Nephron (organoid): ENCODE measurements at regions not wholly inside any gene's neighbourhood (a gene's known extent, or its start where the extent isn't known, plus 50 kb on each side); places are given as distances from the start of the nearest gene placed in this dataset.
"Not testable (repeated sequence)": the region's sequence is repeated elsewhere in the genome, so short reads cannot be mapped to it uniquely, and the experiment has no call there.

Source experiments
- H3K27ac Mint-ChIP-seq, 3 experiments: 2 replicates each; pipeline ENCODE4 v1.8.0; 2020; ENCODE audit warnings: mixed read lengths in 3 of 3, mild to moderate bottlenecking in 2 of 3, moderate library complexity in 1 of 3
- H3K27me3 Mint-ChIP-seq: 2 replicates; pipeline ENCODE4 v1.8.0; 2021; ENCODE audit warnings: low read depth, mild to moderate bottlenecking, moderate library complexity, mixed read lengths
- H3K36me3 Mint-ChIP-seq: 2 replicates; pipeline ENCODE4 v1.8.0; 2020; ENCODE audit warnings: low read depth, mixed read lengths
- H3K4me1 Mint-ChIP-seq: 2 replicates; pipeline ENCODE4 v1.8.0; 2020; ENCODE audit warnings: mixed read lengths
- H3K4me3 Mint-ChIP-seq, 3 experiments: 2 replicates each; pipeline ENCODE4 v1.8.0; 2020; ENCODE audit warnings: mild to moderate bottlenecking in 3 of 3, mixed read lengths in 3 of 3, moderate library complexity in 2 of 3
- H3K9me3 Mint-ChIP-seq: 2 replicates; pipeline ENCODE4 v1.8.0; 2020; ENCODE audit warnings: mixed read lengths
- TF ChIP-seq, protein P1 (sequence below), 3 experiments: fragments of 200-600 bp; sonication (generic); IDR thresholded peaks; one replicate each; pipeline ENCODE4 v1.5.0; 2021; ENCODE audit warnings: antibody characterized with exemption in 3 of 3; ENCODE audit not compliant: unreplicated experiment in 3 of 3

DNA sequence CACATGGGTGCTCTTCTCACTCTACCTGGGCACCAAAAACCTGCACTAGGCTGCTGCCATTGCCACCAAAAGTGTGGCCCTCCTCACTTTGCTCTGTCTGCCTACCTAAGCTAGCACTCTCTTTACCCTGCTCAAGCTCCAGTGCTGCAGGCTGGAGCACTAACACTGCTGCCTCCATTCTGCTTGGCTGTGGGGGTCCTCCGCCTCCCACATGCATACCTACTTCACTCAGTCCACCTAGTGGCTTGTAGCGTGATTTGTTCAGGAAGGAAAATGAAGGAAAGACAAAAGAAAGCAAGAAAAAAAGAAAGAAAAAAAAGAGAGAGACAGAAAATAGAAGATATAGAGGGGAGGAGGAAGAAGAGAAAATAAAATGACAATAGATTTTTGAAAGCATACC lies 1339.4 kb upstream of the CHAC2 start:
- Mint-ChIP-seq H3K27ac (peak overlapping the region in 1 of 3 experiments; percentile 25), H3K4me1 (no peaks in the 10 kb centered on the region), H3K36me3 (no peaks in the 10 kb centered on the region), H3K9me3 (peaks cover 4% of the 10 kb centered on the region), H3K27me3 (no peaks in the 10 kb centered on the region), H3K4me3 (no peak overlapping the region)
- TF ChIP-seq, protein P1, sequence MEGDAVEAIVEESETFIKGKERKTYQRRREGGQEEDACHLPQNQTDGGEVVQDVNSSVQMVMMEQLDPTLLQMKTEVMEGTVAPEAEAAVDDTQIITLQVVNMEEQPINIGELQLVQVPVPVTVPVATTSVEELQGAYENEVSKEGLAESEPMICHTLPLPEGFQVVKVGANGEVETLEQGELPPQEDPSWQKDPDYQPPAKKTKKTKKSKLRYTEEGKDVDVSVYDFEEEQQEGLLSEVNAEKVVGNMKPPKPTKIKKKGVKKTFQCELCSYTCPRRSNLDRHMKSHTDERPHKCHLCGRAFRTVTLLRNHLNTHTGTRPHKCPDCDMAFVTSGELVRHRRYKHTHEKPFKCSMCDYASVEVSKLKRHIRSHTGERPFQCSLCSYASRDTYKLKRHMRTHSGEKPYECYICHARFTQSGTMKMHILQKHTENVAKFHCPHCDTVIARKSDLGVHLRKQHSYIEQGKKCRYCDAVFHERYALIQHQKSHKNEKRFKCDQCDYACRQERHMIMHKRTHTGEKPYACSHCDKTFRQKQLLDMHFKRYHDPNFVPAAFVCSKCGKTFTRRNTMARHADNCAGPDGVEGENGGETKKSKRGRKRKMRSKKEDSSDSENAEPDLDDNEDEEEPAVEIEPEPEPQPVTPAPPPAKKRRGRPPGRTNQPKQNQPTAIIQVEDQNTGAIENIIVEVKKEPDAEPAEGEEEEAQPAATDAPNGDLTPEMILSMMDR (IDR thresholded peaks at IDR 0.05; ENCODE audit: unreplicated experiment in 3 of 3): no peak

DNA sequence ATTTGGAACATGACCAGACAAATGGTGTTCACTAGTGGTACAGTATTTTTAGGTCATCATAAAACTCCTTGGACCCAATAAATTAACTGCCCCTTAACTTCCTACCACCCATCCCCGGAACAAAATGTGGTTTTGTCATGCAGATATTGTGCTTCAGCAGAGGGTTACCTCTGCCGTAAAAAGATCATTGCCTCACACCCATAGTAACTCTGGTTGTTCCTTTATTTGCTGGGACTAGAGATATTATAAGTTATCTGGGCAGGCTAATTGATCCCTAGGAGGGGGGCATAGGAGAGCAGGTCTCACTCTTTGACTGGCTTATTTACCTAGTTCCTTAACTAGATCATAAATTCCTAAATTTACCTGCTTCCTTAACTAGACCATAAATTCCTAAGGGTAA lies 1343.9 kb upstream of the CHAC2 start:
- Mint-ChIP-seq H3K36me3 (no peaks in the 10 kb centered on the region), H3K27me3 (no peaks in the 10 kb centered on the region), H3K9me3 (peaks cover 9% of the 10 kb centered on the region), H3K4me1 (no peaks in the 10 kb centered on the region), H3K27ac (no peak overlapping the region), H3K4me3 (no peak overlapping the region)
- TF ChIP-seq, protein P1 (IDR thresholded peaks at IDR 0.05; ENCODE audit: unreplicated experiment in 3 of 3): no peak

DNA sequence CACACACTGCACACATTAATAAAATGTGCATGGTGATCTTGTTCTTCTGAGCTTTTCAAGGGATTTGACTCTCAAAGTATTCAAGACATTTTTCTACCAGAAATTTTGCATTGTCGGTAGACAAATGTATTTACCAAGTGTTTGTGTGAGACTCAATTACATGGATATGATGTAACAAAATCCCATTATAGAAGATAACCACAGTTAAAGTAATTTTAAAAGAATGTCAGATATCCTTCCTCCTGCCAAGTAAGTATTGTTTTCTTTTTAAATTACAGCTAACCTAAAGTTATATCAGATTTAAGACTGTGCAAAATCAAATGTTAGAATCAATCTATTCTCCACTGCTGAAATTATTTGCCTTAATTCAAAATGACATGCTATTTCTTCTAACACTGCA lies 1344.5 kb upstream of the CHAC2 start:
- H3K36me3 Mint-ChIP-seq: no peaks in the 10 kb centered on the region
- no peaks in the 10 kb centered on the region for H3K4me1 Mint-ChIP-seq
- H3K27me3 Mint-ChIP-seq: no peaks in the 10 kb centered on the region
- H3K27ac Mint-ChIP-seq: no peak overlapping the region
- TF ChIP-seq, protein P1 (IDR thresholded peaks at IDR 0.05; ENCODE audit: unreplicated experiment in 3 of 3): no peak
- H3K9me3 Mint-ChIP-seq: peaks cover 9% of the 10 kb centered on the region
- H3K4me3 Mint-ChIP-seq: no peak overlapping the region

DNA sequence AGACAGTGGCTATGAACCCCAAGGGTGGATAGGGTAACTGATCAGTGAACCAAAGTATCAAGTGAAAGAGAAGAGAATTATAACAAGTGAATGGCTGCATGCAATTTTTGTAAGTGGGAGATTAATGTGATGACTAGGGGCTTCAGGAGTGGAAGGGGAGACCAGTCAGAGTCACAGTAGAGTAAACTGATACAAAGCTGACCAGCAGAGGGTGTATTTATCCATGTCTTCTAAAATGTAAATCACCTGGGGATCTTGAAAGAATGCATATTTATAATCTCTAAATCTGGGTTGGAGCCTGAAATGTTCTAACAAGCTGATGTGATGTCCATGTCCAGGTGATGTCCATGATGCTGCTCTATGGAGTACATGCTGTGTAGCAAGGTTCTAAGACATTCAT lies 1351.3 kb upstream of the CHAC2 start:
- Mint-ChIP-seq H3K9me3 (peaks cover 15% of the 10 kb centered on the region), H3K27ac (no peak overlapping the region), H3K4me1 (peaks cover 15% of the 10 kb centered on the region)

DNA sequence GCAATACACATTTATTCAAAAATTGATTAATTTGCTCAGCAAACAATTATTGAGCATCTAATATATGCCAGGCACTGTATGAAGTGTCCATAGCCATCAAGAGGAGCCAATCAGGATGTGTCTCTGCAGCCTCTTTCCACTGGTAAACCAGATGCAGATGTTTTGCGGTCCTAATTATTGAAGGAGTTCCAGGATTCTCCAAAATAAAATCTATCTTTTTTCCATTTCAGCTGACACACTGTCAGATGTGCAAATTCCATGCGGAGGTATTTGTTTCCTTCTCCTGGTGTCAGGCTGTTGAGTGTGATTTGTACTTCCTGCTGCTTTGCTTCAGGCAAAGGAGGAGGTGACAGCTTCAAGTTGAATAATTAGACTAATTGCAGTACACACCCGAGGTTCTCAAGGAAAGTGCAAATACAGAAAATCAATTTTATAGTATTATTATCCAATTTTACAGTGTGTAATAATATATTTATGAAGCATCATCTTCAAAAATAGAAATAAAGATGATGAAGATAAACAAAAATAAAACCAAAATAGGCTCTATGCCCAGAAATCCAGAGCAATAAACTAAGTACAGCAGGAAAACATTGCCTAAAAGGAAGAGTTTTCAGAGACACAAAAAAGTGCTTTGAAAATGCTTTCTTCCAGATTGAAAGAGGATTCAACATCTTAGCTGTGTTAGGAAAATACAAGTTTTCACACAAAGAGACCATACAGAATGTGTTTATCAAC lies 1352.9 kb upstream of the CHAC2 start:
- no peak overlapping the region for H3K4me3 Mint-ChIP-seq
- peaks cover 11% of the 10 kb centered on the region for H3K9me3 Mint-ChIP-seq
- peak overlapping the region in 1 of 3 experiments; percentile 35 for H3K27ac Mint-ChIP-seq
- H3K4me1 Mint-ChIP-seq: peaks cover 15% of the 10 kb centered on the region
- TF ChIP-seq, protein P1 (IDR thresholded peaks at IDR 0.05; ENCODE audit: unreplicated experiment in 3 of 3): no peak
- no peaks in the 10 kb centered on the region for H3K36me3 Mint-ChIP-seq
- no peaks in the 10 kb centered on the region for H3K27me3 Mint-ChIP-seq

More for the DNA sequence above, 1351.3 kb upstream of the CHAC2 start:
- no peak overlapping the region for H3K4me3 Mint-ChIP-seq
- TF ChIP-seq, protein P1 (IDR thresholded peaks at IDR 0.05; ENCODE audit: unreplicated experiment in 3 of 3): peak in 2 of 3 experiments; percentile 7 to 31
- no peaks in the 10 kb centered on the region for H3K27me3 Mint-ChIP-seq
- no peaks in the 10 kb centered on the region for H3K36me3 Mint-ChIP-seq

DNA sequence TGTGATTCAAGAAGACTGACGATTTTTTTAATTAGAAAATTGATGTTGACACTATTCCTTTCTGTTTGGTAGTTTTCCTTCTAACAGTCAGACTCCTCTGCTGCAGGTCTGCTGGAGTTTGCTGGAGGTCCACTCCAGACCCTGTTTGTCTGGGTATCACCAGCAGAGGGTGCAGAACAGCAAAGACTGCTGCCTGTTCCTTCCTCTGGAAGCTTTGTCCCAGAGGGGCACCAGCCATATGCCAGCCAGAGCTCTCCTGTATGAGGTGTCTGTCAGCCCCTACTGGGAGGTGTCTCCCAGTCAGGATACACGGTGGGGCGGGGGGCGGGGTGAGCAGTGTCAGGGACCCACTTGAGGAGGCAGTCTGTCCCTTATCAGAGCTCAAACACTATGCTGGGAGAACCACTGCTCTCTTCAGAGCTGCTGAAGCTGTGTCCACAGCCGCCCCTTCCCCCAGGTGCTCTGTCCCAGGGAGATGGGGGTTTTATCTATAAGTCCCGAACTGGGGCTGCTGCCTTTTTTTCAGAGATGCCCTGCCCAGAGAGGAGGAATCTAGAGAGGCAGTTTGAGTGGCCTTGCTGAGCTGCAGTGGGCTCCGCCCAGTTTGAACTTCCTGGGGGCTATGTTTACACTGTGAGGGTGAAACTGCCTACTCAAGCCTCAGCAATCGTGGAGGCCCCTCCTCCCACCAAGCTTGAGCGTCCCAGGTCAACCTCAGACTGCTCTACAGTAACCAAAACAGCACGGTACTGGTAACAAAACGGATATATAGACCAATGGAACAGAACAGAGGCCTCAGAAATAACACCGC lies 1358.1 kb upstream of the CHAC2 start:
- not testable (repeated sequence) for H3K36me3 Mint-ChIP-seq, H3K27me3 Mint-ChIP-seq, H3K4me3 Mint-ChIP-seq, H3K27ac Mint-ChIP-seq, H3K9me3 Mint-ChIP-seq, H3K4me1 Mint-ChIP-seq
